Skeletal muscle tissue (tissue), 3 donors: ENCODE measurements at regions not wholly inside any gene's neighbourhood (a gene's known extent, or its start where the extent isn't known, plus 50 kb on each side); places are given as distances from the start of the nearest gene placed in this dataset.

Source experiments
- H3K27ac ChIP-seq: one replicate; pipeline ENCODE4 v1.7.0; 2013; ENCODE audit warnings: mild to moderate bottlenecking, low read depth, low read length, inconsistent platforms
- H3K27me3 ChIP-seq, 3 donors: one replicate each; pipeline ENCODE4 v1.7.0; 2013; ENCODE audit warnings: low read length in 3 of 3; ENCODE audit not compliant: control insufficient read depth in 3 of 3, insufficient read depth in 3 of 3
- H3K36me3 ChIP-seq, 3 donors: one replicate each; pipeline ENCODE4 v1.7.0; 2013; ENCODE audit warnings: low read length in 3 of 3; ENCODE audit not compliant: control insufficient read depth in 3 of 3, insufficient read depth in 3 of 3
- H3K4me1 ChIP-seq, 3 donors: one replicate each; pipeline ENCODE4 v1.7.0; 2013; ENCODE audit warnings: low read length in 3 of 3, mild to moderate bottlenecking in 3 of 3; ENCODE audit not compliant: control insufficient read depth in 3 of 3, insufficient read depth in 3 of 3
- H3K4me3 ChIP-seq, 3 donors: one replicate each; pipeline ENCODE4 v1.7.0; 2013; ENCODE audit warnings: low read length in 3 of 3
- H3K9ac ChIP-seq, 3 donors: one replicate each; pipeline ENCODE4 v1.7.0; 2013; ENCODE audit warnings: low read length in 3 of 3, mild to moderate bottlenecking in 3 of 3, moderate library complexity in 2 of 3, low read depth in 1 of 3
- H3K9me3 ChIP-seq, 3 donors: one replicate each; pipeline ENCODE4 v1.7.0; 2013; ENCODE audit warnings: low read length in 3 of 3; ENCODE audit not compliant: control insufficient read depth in 3 of 3
- donor health status: Osteomylitis.

GRCh38 chr7:45515346-45515745 lies 58.8 kb upstream of the ADCY1 start:
- Histone ChIP-seq H3K36me3 (no peaks in the 10 kb centered on the region), H3K27ac (no peak overlapping the region), H3K9ac (no peak overlapping the region), H3K9me3 (peaks cover 0 to 7% (median 3%) of the 10 kb centered on the region in 3 donors), H3K4me3 (no peak overlapping the region), H3K27me3 (no peaks in the 10 kb centered on the region), H3K4me1 (no peaks in the 10 kb centered on the region)
